ENCODE measurements at regions not wholly inside any gene's neighbourhood (a gene's known extent, or its start where the extent isn't known, plus 50 kb on each side); places are given as distances from the start of the nearest gene placed in this dataset.
"Not testable (repeated sequence)": the region's sequence is repeated elsewhere in the genome, so short reads cannot be mapped to it uniquely, and the experiment has no call there.

DNA sequence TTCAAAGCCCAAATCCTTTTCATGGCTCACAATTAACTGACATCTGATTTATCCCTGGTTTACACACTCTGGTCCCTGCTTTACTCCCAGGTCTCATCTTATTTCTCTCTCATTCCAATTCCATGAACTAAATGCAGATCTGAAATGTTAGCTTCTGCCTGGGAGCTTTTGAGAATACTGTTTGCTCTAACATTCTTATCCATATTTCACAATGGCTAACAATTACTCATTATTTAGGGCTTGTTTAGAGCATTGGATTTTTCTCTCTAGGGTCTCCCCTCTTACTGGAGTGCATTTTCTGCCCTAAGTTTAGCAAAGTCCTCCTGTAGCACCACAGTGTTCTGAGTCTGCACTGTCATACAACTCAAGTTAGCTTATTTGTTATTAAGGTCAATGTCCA is 121.5 kb upstream of the HCRTR2 start:
- ChIA-PET POLR2A (no interaction called here), CTCF (no interaction called here)
- no peaks in the 10 kb centered on the region for H3K27me3 Mint-ChIP-seq
- H3K36me3 Mint-ChIP-seq (ENCODE audit: low read depth) = no peaks in the 10 kb centered on the region
- intact Hi-C loops (cut with micrococcal nuclease) = no loop called here
- H3K4me3 Mint-ChIP-seq = no peak overlapping the region
- DNase-seq (no peak), ATAC-seq (ENCODE audit: low read depth) (no peak)
- peaks cover 5% of the 10 kb centered on the region for H3K9me3 Mint-ChIP-seq
- H3K27ac Mint-ChIP-seq = no peak overlapping the region
- H3K4me1 Mint-ChIP-seq = no peaks in the 10 kb centered on the region
- TF ChIP-seq, protein P1, sequence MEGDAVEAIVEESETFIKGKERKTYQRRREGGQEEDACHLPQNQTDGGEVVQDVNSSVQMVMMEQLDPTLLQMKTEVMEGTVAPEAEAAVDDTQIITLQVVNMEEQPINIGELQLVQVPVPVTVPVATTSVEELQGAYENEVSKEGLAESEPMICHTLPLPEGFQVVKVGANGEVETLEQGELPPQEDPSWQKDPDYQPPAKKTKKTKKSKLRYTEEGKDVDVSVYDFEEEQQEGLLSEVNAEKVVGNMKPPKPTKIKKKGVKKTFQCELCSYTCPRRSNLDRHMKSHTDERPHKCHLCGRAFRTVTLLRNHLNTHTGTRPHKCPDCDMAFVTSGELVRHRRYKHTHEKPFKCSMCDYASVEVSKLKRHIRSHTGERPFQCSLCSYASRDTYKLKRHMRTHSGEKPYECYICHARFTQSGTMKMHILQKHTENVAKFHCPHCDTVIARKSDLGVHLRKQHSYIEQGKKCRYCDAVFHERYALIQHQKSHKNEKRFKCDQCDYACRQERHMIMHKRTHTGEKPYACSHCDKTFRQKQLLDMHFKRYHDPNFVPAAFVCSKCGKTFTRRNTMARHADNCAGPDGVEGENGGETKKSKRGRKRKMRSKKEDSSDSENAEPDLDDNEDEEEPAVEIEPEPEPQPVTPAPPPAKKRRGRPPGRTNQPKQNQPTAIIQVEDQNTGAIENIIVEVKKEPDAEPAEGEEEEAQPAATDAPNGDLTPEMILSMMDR (IDR thresholded peaks at IDR 0.05) = no peak

DNA sequence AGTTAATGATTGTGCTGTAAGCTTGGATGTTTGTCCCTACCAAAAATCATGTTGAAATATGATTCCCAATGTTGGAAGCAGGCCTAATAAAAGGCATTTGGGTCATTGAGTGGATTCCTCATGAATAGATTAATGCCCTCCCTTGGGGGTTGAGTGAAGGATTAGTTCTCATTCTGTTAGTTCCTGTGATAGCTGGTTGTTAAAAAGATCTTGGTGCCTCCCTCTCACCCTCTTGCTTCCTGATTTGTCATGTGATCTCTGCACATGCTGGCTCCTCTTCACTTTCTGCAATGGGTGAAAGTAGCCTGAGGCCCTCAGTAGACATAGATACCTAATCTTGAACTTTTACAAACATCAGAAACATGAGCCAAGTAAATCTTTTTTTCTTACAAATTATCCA is 115.6 kb upstream of the HCRTR2 start:
- Mint-ChIP-seq H3K27ac (no peak overlapping the region), H3K4me1 (no peaks in the 10 kb centered on the region), H3K4me3 (no peak overlapping the region), H3K9me3 (peaks cover 15% of the 10 kb centered on the region), H3K27me3 (no peaks in the 10 kb centered on the region), H3K36me3 (ENCODE audit: low read depth) (no peaks in the 10 kb centered on the region)
- TF ChIP-seq, protein P1 (IDR thresholded peaks at IDR 0.05) = no peak
- ChIA-PET CTCF (no interaction called here), POLR2A (no interaction called here)
- DNase-seq (no peak), ATAC-seq (ENCODE audit: low read depth) (no peak)
- intact Hi-C loops (cut with micrococcal nuclease) = no loop called here

DNA sequence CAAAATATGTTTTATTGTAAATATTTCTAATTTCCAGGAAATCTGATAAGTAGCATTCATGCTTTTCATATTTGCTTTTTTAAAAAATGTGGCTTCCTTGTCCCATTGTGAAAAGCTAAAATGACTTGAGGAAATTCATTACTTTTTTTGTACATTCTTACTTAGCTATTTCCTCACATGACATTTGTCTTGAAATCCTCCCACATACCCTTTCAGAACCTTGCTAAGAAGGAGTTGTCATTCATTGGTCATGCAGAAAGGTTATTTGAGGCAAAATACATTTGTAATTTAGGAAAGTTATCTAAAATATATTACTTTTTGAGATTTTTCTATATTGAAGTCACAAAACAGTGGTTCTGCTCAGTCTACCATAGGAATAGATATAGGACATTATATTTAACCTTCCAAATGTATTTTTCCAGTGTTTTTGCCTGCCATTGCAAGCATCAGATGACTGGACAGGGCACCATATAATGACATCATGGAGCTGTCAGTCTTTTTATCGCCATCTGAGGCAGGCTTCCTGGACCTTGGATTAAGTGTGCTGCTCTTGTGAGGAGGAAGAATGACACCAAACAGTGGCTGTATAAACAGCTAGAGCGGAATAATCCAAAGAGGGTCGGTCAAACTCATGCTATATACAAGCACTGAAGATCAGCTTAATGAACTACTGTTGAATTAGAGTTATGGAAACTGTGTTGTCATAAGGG is 109.4 kb upstream of the HCRTR2 start:
- DNase-seq (no peak), ATAC-seq (ENCODE audit: low read depth) (no peak)
- no peaks in the 10 kb centered on the region for H3K27me3 Mint-ChIP-seq
- no peaks in the 10 kb centered on the region for H3K36me3 Mint-ChIP-seq (ENCODE audit: low read depth)
- H3K4me1 Mint-ChIP-seq = no peaks in the 10 kb centered on the region
- CTCF ChIA-PET = no interaction called here
- POLR2A ChIA-PET = no interaction called here
- H3K4me3 Mint-ChIP-seq = no peak overlapping the region
- H3K9me3 Mint-ChIP-seq = peaks cover 7% of the 10 kb centered on the region
- intact Hi-C loops (cut with micrococcal nuclease) = no loop called here
- no peak overlapping the region for H3K27ac Mint-ChIP-seq
- TF ChIP-seq, protein P1 (IDR thresholded peaks at IDR 0.05) = no peak

DNA sequence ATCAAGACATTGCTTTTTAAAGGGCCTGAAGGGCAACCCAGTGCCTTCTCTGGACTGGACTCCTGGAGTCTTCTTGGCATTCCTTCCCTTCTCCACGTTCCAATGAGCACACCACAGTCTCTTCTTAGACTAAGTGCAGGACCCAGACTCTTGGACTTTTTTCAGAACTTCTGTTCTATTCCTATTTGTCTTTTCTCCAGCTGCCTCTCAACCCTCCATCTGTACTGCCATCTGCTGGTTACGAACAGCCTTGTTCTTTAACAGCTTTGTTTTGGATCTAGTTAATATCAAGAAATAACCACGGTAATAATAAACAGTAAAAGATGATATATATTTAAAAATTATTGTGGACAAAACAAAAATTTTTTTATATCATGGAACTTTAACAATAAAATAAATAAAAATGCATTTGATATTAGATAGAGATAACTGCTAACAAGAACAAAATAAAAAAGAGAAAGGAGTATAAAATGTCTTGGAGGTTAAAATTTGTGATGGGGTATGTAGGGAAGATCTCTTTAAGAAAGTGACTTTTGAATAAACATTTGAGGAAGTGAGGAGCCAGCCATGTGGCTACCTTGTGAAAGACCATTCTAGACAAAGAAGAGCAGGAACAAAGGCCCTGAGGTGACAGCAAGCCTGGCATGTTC is 105.1 kb upstream of the HCRTR2 start:
- TF ChIP-seq, protein P1 (IDR thresholded peaks at IDR 0.05) = no peak
- CTCF ChIA-PET = no interaction called here
- DNase-seq = no peak
- Mint-ChIP-seq H3K4me3 (no peak overlapping the region), H3K9me3 (peaks cover 3% of the 10 kb centered on the region), H3K27ac (no peak overlapping the region), H3K4me1 (no peaks in the 10 kb centered on the region), H3K27me3 (no peaks in the 10 kb centered on the region), H3K36me3 (ENCODE audit: low read depth) (no peaks in the 10 kb centered on the region)
- ATAC-seq (ENCODE audit: low read depth) = no peak
- intact Hi-C loops (cut with micrococcal nuclease) = no loop called here
- POLR2A ChIA-PET = no interaction called here

DNA sequence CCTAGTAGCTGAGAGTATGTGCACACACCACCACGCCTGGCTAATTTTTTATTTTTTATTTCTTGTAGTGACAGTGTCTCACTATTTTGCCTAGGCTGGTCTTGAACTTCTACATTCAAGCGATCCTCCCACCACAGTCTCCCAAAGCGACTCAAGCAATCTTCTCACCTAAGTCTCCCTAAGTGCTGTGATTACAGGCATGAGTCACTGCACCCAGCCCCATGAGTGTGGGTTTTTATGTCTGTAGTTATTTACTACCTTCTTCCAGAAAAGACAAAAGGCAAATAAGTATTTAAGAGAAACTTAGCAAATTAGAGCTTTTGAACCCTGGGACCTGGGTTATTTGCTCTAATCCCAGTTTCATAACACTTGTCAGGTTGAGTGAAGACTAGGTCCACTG is 92.3 kb upstream of the HCRTR2 start:
- H3K4me3 Mint-ChIP-seq = no peak overlapping the region
- no peaks in the 10 kb centered on the region for H3K27me3 Mint-ChIP-seq
- peaks cover 16% of the 10 kb centered on the region for H3K9me3 Mint-ChIP-seq
- intact Hi-C loops (cut with micrococcal nuclease) = no loop called here
- H3K4me1 Mint-ChIP-seq = no peaks in the 10 kb centered on the region
- no peaks in the 10 kb centered on the region for H3K36me3 Mint-ChIP-seq (ENCODE audit: low read depth)
- DNase-seq = no peak
- ChIA-PET POLR2A (no interaction called here), CTCF (no interaction called here)
- TF ChIP-seq, protein P1 (IDR thresholded peaks at IDR 0.05) = no peak
- H3K27ac Mint-ChIP-seq = no peak overlapping the region
- no peak for ATAC-seq (ENCODE audit: low read depth)

DNA sequence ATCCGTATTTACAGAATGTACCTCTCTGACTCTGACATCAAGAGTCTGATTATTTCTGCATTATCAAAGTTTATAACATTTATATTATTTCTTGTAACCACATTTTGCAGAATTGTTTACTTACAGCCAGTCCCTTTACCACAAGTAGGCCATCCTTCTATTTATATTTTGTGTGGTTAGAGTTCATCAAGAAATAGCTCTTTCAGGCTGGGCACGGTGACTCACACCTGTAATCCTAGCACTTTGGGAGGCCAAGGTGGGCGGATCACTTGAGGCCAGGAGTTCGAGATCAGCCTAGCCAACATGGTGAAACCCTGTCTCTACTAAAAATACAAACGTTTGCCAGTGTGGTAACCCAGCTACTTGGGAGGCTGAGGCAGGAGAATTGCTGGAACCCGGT is 86.3 kb upstream of the HCRTR2 start:
- H3K27me3 Mint-ChIP-seq; intact Hi-C loops (cut with micrococcal nuclease); H3K27ac Mint-ChIP-seq; H3K4me3 Mint-ChIP-seq; H3K36me3 Mint-ChIP-seq (ENCODE audit: low read depth); CTCF ChIA-PET; DNase-seq; ATAC-seq (ENCODE audit: low read depth); POLR2A ChIA-PET; H3K4me1 Mint-ChIP-seq: not testable (repeated sequence)
- H3K9me3 Mint-ChIP-seq = peaks cover 17% of the 10 kb centered on the region
